SK-MEL-5 (cell line): ENCODE measurements at regions not wholly inside any gene's neighbourhood (a gene's known extent, or its start where the extent isn't known, plus 50 kb on each side); places are given as distances from the start of the nearest gene placed in this dataset.
"Not testable (repeated sequence)": the region's sequence is repeated elsewhere in the genome, so short reads cannot be mapped to it uniquely, and the experiment has no call there.

Source experiments
- DNase-seq: peaks from one replicate; pipeline ENCODE4 v3.0.0-alpha.2; 2016; ENCODE audit warnings: low read depth, low spot score
- in situ Hi-C: cut with HindIII; loops from 2 replicates; pipeline ENCODE4 v1.10.0; 2016; ENCODE audit warnings: low sequenced_read_pairs, high pct_unique_total_duplicates, low pct_unique_long_range_greater_than_20kb

DNA sequence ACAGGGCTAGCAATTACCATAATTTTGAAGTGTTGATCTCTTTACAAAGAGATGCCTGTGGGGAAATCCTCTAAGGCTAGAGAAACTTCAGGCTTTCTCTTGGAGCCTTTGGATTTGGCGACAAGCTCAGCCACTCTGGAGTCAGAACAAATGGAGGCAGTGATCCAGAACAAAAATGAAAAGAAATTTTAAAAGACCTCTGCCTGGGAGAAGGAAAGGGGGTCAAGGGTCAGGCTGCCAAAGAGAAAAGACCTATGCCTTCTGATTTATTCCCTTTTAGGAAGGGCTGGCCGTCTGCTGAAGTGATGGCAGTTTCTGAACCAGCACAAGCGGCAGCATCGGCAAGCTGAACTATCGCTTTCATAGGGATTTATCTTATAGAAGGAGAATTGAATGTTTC is 140.8 kb upstream of the SFRP2 start:
- in situ Hi-C loops, result no loop called here
- no peak for DNase-seq

DNA sequence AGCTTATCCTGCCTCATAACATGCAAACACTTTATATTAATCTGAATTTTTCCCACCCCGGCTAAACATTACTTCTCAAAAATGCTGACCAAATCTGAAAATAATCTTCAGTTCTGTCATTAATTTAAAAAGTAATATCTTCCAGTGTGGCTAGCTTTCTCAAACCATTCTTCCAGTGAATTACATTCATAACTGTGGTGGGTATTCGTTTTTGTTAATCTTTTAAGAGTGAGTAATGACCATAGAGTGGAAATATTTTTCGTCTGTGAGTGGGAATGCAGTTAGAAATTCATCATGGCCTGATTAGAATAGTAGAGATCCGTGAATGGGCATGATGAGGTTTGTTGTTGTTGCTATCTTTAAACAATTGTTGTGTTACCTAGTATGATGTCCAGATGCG is 138.6 kb upstream of the SFRP2 start:
- in situ Hi-C loops, result no loop called here
- no peak for DNase-seq

DNA sequence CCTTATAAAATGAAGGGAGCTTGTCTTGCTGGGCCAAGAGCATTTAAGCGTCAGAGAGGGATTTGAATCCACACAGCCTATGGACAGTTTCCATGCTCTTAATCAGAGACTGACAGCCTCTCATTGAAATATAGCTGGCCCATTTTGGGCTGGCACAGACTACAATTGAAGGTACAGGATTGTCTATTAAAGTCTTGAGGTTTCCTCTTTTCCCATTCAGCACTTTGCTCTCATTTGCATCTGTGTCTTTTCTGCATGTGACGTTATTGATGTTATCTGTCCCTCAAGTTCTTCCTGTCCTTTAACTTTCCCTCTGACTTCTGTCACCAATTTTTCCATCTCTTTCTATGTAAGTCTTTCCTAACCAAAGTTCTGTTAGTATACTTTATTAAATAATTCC is 133.3 kb upstream of the SFRP2 start:
- no peak for DNase-seq
- in situ Hi-C loops, result no loop called here

DNA sequence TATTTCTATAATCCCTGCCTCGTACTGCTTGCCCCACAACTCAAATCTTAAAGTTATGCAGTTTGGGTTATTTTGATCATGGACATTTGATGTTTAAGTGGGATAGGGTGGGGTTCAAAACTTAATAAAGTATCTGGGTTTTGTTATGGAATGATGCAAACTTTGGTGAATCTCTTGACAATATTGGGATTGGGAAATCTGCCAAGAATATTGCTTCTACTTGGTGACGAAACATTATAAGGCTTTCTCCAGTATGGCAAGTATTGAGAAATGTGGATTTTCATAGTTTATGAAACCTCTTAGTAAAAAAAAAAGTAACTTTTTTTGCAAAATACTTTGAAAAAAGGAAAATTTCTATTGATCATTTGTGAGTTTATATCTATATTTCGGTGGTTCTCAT is 130.8 kb upstream of the SFRP2 start:
- no peak for DNase-seq
- in situ Hi-C loops, result no loop called here

DNA sequence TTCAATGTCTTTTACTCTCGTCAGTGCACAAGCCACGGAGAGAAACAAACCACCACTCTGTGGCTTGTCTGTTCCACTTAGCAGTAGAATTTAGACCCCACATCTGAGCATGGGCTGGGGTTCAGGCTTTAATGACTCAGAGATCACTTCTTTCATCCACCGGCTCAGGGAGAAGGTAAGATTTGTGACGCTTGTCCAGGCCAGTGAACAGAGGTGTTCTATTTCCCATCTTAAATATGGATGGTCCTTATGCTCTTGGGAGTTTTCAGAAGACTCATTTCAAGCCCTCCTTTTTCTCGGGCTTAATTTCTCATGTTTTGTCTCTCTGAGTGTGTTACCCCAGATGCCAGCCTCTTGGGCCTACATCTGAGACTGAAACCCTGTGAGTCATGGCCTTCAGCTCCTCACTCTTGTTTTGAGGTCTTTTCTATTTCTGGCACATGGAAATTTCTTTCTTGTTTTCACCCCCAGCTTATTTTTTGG is 127.4 kb upstream of the SFRP2 start:
- DNase-seq, result no peak
- in situ Hi-C loops, result no loop called here

DNA sequence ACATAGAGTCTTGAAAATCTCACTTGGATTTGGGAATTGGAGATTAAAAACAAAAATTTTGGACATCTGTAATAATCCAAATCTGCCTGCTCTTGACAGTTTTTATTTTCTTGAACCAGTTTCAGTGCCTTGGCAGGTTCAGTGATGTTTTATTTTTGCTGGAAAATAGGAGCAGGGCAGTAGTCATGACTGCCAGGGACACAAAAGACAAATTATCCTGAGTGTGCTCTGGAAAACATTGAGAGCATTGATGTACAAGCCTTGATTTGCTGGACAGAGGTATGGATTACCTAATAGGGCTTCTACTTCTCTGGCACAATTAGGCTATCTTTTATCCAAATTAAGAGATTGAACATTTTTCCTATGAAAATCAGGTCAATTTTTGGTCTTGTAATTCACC is 123.4 kb upstream of the SFRP2 start:
- no peak for DNase-seq
- in situ Hi-C loops, result no loop called here

DNA sequence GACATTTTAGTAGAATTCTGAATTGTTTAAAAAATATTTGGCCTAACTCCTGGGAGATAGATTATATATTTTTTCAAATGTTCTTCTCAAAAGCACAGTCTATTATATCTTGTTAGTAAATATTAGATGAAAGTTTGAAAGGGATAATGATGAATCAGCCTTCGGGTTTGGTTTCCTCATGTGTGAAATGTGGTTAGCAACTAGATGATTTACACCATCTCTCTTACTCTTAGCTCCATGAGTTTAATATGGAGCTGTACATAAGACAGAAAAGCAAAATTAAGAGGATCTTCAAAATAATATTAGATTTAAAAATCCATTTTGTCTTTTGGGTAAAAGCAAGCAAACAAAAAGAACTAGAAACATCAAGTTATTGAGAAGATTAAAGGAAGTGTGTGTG is 120.8 kb upstream of the SFRP2 start:
- DNase-seq, result no peak
- in situ Hi-C loops, result no loop called here

DNA sequence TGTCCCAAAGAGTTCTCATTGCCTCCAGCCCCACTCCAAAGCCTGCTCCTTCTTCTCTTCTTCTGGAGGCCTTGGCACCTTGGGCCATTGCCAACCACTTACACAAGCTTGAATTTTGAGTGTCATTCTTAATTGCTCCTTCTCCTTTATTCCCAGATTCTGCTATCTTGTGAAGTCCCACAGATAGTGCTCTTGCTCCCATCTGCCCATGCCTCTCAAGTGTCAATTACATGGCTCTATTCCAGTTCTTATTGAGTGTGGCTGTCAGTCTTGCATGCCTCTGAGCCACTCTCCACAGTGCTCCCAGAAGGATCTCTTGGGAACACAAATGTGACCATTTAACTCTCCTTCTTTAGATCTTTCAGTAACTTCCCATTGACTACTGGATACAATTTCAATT is 117.3 kb upstream of the SFRP2 start:
- DNase-seq, result no peak
- in situ Hi-C loops, result no loop called here

DNA sequence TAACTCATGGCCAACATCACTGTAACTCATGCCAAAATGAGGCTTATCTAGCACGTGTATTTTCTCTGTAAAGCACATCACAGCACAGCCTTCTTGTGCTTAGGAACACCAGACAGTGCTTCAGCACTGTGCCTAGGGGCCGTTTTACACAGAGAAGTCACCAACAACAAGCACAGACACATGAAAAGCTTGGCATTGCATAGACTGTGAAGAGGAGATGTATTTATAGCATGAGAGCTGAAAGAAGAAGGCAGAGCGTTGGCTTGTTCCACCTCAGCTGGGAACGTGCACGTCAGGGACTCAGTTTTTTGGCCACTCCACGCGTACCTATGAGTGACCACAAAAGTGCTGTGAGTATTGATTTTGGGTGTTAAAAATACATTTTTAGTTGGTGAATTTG is 116.3 kb upstream of the SFRP2 start:
- no peak for DNase-seq
- in situ Hi-C loops, result no loop called here

DNA sequence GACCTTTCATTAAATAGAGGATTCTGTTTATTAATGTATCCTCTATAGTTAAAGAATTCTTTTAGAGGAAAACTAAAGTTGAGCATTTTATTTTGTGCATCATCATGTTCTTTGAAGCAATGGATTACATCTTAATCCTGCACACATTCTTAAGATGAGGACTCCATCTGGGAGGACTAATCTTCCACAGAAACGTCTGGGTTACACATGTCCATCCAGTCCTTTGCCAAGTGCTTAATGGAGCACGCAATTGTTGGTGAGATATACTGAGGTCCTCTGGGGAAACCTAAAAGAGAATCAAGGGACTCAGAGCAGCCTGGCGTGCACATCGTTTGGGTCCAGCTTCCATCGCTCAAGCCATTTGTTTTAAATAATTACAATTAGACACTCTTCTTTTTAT is 115.1 kb upstream of the SFRP2 start:
- no peak for DNase-seq
- in situ Hi-C loops, result no loop called here

DNA sequence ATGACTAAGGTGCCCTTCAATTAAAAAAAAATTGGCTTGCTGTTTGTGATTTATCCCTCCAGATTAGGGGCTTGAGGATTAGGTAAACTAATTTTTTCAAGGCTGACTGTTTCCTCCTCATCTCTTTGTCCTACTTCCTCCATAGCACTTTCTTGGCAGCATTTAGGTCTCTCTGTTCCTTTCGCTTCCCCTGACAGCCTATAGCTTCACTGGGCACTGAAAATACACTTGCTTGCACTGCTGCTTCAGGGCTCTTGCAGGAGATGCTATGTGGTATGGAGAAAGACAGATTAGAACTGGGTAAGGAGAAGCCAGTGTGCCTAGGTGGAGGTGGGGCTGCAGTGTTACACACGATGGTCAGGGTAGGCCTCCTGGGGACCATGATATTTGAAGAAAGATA is 112.3 kb upstream of the SFRP2 start:
- in situ Hi-C loops, result no loop called here
- DNase-seq, result no peak

DNA sequence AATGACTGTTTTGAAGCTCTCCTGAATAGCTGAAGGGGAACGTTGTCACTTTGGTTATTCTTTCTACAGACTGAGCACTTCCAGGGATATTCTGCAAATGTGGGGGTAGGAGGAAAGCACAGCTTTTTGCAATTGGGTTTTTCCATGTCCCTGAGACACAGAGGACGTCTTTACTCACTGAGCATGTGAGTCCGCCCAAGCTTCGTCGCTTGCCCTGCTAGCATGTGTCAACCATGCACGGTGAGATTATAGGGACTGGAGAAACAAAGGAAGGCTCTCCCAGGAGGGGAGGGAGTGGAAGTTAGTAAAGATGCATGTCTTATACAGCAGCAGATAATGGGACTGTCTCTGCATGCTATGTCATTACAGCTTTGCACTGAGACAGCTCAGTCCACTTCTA is 111.5 kb upstream of the SFRP2 start:
- in situ Hi-C loops, result no loop called here
- no peak for DNase-seq

DNA sequence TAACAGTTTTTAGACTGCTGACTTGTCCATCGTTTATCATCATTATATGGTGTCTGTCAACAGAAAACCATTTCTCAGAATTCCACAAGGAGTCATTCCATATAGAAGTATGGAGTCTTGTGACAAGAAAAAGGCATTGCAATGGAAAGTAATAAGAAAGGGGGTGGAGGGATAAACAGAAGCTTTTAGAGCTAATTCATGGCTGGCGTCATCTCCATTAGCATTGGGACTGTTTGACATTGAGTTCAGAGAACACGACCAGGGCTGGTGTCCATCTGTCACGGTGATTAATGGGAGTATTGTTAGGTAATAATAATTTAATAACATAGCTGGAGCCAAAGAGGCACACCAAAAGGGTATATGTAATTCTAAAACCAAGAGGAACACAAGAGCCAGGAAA is 101.9 kb upstream of the SFRP2 start:
- in situ Hi-C loops, result no loop called here
- no peak for DNase-seq

DNA sequence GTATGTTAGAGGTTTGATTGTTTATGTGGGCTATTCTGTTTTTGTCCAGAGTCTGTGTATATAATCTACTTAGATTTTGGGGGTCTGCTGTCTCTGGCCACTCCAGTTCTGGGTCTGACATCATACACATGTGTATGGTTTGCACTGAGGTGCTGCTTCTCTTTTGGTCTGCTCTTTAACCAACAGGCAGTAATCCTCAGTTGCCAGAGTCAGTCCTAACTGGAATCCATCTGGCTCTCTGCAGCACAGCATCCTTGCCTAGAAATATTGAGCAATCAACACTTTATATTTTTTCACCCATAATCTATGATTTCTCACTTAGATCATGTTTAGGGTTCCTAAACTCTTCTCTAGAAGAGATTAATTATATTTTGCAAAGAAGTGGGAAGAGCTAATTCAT is 98.3 kb upstream of the SFRP2 start:
- in situ Hi-C loops, result no loop called here
- no peak for DNase-seq

DNA sequence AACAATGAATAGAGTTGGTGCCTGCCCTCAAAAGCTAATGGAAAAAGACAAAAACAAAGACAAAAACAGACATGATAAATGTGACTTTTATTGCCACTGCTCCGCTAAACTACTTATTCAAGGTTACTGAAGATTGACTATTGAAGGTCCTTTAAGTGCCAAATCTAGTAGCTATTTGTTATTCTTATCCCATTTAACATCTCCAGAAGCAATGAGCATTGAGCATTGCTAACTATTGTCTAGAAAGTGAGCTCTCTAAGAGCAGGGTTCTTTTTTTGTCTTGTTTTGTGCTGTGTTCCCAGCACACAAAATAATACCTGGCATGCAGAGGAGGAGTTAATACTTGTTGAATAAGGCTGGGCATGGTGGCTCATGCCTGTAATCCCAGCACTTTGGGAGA is 95.4 kb upstream of the SFRP2 start:
- no peak for DNase-seq
- in situ Hi-C loops, result no loop called here

DNA sequence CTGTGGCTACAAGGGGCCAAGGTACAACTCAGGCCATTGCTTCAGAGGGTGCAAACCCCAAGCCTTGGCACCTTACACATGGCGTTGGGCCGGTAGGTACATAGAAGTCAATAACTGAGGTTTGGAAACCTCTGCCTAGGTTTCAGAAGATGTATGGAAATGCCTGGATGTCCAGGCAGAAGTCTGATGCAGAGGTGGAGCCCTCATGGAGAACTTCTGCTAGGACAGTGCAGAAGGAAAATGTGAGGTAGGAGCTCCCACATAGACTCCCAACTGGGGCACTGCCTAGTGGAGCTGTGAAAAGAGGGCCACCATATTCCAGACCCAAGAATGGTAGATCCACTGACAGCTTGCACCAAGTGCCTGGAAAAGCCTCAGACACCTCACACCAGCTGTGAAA is 92.1 kb upstream of the SFRP2 start:
- in situ Hi-C loops, result no loop called here
- no peak for DNase-seq

DNA sequence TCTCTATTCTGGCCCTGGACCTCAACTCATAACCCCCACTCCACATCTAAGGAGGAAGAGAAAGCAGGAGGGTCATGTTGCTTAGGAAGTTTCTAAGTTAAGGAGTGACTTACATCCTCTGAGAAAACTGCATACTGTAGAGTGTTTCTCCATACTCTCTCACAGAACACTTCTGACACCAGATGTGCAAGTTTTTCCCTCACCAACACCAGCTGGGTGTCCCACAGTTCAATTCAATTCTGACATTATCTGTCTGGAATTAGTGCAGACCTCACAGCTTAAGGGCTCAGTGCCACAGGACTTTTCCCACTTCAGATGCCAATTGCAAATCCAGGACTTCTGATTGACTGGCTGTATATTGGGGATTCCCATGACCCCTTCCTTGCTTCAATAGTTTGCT is 89.0 kb upstream of the SFRP2 start:
- DNase-seq, result no peak
- in situ Hi-C loops, result no loop called here

DNA sequence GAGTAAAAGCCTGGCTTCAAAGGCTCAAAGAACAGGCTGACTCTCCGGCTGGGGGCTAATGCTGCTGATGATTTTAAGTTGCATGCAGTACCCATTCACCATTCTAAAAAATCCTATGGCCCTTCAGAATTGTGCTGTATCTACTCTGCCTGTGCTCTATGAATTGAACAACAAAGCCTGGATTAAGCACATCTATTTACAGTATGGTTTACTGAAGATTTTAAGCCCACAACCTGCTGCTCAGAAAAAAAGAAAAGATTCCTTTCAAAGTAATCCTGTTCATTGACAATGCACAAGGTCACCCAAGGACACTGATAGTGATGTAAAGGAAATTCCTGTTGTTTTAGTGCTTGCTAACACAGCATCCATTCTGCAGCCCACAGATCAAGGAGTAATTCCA is 84.9 kb upstream of the SFRP2 start:
- in situ Hi-C loops, result no loop called here
- no peak for DNase-seq

DNA sequence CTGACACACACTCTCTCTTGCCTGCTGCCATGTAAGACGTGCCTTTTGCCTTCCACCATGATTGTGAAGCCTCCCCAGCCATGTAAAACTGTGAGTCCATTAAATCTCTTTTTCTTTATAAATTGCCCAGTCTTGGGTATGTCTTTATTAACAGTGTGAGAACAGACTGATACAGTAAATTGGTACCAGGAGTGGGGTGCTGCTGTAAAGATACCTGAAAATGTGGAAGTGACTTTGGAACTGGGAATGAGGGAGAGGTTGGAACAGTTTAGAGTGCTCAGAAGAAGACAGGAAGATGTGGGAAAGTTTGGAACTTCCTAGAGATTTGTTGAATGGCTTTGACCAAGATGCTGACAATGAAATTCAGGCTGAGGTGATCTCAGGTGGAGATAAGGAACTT is 77.9 kb upstream of the SFRP2 start:
- DNase-seq, in situ Hi-C loops: not testable (repeated sequence)

DNA sequence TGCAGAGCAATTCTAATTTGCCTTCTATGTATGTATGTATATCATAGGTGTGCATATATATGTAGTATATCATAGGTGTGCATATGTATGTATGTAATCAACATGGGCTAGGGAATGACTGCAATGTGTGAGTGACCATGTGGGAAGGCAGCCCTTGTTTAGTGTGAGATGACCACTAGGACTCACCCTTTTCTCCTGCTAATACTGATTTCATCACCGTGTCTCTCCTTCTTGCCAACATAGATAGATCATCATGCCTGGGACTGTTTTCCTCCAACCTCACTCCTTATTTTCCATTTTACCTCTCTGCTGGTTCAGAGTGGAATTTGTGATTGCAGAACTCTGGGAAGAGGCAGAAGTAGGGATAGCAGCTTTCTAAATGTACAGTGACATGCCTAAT is 63.6 kb upstream of the SFRP2 start:
- in situ Hi-C loops, result no loop called here

More for the DNA sequence above, 63.6 kb upstream of the SFRP2 start:
- no peak for DNase-seq
